ENCODE measurements at regions not wholly inside any gene's neighbourhood (a gene's known extent, or its start where the extent isn't known, plus 50 kb on each side); places are given as distances from the start of the nearest gene placed in this dataset.
"Not testable (repeated sequence)": the region's sequence is repeated elsewhere in the genome, so short reads cannot be mapped to it uniquely, and the experiment has no call there.

DNA sequence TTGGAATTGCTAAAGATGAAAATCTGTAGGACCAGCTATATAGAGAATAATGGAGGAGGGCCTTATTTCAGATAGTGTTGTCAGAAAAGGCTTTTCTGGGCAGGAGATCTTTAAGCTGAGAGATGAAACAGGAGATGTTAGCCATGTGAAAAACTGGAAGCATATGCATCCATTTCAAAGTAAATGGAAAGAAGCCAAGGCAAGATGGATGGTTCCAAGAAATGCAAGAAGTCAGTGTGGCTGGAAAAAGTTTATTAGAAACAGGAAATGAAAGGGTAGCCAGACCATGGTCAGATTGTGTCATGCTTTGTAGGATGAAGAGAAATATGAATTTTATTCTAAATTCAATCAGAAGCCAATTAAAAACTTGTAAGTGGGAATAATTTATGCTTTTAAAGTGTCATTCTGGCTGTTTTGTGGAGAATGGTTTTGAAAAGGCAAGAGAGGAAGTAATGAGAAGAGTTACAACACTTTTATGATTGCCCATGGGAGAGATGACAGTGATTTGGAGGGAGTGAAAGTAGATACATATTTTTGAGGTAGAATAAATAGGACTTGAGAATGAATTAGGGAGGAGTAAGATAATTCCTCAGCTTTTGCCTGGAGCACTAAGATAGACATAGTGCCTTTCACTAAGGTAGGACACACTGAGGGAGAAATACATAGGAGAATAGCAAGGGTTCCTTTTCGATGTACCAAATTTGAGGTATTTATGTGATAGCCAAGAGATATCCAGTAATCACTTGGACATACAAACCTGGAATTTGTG lies 620.1 kb downstream of the HTR1B start:
- DNase-seq = peak; percentile 65

DNA sequence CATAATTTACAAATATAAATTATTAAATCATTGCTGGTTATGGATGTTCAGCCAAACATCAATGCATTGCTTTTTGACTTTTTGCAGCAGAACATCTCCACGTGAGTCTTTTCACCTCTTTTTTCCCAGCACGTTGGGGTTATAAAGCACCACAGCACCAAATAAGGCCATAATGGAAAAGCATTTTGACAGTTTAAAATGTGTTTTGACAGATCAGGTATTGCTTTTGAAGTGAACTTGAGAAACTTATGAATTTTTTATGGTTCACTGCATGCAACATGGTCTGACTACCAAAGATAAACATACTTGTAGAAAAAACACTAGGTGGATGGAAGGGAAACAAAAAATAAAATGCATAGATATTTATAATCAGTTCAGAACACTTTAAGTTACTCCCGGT lies 622.4 kb downstream of the HTR1B start:
- DNase-seq = no peak

DNA sequence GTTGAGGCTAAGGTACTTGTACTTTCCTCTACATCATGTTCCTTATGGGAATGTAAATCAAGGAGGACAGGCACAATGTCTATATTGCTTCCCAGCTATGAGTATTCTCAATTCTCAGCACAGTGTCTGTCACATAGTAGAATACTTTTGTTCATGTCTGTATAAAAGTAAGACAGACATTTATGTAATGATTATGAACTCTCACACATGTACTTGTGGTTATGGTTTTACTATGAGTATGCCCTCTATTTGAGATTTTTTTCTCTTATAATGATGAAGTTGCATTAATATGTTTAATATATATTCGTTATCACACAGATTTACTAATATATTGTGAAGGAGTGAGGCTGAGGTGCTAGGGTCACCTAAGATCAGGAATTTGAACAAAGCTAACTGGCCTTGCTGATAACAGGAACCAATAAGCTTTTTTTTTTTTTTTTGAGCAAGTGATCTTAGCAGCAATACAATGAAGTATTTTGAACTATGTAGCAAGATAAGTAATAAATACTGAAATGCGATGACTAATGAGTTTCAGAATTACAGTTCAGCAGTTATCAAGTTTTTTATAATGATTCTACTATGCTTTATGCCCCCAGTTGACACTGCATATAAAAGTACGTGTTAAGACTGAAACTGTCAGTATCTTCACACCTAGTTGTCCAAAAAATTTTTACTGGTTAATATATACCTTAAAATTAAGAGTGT lies 623.1 kb downstream of the HTR1B start:
- no peak for DNase-seq

DNA sequence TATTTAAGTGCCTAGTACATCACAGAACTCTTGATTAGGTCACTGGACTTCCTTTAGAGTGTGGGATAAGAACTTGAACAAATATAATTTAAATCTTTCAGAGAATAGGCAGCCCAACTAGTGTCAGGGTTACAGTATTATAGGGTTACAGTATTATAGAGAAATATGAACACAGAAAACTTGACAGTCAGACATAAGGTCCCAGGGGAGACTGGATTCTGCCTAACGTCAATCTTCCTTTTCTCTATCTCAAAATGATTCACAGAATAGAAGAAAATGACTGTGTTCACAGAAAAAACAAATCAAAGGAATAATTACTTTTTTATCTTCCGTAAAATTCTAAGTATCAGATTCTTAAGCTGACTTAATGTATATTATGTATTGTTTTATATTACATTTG lies 623.8 kb downstream of the HTR1B start:
- no peak for DNase-seq

DNA sequence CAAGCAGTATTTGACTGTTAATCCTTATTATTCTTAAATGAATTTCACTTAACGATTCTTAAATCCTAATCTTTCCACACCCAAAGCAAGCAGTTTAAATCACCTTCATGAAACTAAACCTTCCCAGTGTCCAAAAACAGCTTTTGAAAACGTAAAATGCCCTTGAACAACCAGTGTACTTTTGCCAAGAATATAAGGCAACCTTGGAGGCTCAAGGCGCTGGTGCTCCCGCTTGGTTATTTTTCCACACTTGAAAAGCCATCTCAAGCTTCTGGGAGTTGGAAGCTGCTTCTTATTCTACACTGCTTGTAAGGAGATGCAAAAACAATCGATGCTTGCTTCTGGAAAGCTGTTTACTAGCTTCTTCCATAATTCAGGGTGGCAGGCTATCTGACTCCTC lies 625.7 kb downstream of the HTR1B start:
- DNase-seq = no peak

DNA sequence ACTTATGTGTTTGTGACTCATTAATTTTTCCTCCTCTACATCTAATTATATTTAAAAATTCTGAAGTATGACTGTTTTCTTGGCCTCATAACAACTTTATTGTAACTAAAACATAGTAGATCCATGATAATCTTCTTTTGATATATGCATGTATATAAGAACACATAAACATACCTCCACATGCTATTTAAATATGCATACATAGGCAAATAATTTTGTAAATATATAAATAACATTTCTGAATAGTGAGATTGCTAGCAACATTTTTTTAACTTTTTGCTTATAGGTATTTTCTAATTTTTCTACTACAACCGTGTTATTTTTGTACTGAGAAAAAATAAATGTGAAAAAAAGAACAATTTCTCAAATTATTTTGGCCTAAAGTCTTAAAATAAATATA lies 627.6 kb downstream of the HTR1B start:
- no peak for DNase-seq

DNA sequence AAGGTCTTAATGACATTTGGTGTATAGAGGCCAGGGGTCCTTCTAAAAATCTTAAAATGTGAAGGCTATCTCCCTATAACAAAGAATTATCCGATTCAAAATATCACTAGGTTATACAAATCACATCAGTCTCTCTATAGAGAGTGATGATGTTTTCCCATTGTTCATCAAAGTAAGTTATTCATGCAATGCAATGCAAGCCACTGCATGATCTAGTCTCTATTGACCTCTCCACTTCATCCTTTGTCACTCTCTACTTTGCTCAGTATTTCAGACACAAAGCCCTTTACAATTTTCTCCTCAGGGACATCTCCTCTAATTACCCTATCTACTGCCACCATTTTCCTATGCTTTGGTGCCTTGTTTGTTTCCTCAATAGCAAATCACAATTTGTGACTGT lies 628.0 kb downstream of the HTR1B start:
- DNase-seq = no peak

DNA sequence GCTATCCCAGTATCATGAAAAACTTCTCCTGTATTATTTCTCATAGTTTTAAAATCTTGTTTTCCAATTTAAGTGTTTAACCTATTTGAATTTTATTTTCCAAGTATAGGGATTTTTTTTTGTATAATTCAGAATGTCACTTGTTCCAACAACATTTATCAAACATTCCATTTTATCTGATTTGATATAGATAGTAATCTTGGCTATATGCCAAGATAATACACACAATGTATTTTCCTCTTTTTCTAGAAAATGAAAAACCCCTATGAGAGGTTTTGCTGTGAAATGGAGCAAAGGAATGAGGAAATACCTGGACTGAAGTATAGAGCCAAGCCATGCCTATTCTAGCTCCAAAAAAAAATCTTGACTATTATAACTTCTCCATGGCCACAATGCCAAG lies 628.9 kb downstream of the HTR1B start:
- DNase-seq = no peak

DNA sequence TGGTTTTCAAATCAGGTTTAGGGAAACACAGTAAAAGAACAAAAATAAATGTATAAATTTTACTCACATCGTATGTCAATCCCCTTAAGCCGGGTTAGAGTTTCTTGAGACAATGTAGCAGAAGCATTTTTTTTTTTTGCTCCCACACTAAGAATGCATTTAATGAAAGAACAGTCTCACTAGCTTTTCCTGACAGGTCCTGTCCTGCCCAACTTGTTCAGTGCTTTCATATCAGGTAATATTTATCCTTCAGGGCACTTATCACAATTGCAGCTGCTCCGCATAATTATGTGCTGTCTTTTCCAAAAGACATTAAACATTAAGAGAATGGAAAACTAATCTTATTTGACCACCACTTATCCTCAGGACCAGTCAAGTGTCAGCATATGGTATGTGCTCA lies 632.0 kb downstream of the HTR1B start:
- DNase-seq = no peak

DNA sequence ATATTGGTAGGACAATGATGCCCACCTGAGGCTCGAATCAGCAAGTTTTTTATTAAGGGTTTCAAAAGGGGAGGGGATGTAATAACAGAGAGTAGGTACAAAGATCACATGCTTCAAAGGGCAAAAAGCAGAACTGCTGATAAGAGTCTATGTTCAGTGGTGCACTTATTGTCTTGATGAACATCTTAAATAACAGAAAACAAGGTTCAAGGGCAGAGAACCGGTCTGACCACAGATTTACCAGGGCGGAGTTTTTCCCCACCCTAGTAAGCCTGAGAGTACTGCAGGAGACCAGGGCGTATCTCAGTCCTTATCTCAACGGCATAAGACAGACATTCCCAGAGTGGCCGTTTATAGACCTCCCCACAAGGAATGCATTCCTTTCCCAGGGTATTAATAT lies 639.7 kb downstream of the HTR1B start:
- DNase-seq = not testable (repeated sequence)

DNA sequence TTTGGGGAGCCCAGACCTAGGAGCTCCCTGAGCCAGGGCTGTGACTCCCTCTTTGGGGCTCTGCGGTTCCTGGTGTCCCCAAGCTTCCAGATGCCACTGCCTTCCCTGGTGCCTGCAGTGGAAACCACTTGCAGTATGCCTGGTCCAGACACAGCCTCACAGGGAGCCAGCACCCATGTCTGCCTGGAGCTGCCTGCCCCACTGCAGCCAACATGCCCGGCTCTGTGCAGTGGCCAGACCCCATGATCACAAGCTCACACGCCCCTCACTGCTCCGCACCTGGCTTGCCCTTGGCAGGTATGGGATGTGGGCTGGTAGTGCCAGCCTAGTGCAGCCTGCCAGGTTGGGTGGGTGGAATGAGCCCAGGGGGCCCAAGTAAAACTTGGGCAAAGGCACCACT lies 644.8 kb downstream of the HTR1B start:
- no peak for DNase-seq

DNA sequence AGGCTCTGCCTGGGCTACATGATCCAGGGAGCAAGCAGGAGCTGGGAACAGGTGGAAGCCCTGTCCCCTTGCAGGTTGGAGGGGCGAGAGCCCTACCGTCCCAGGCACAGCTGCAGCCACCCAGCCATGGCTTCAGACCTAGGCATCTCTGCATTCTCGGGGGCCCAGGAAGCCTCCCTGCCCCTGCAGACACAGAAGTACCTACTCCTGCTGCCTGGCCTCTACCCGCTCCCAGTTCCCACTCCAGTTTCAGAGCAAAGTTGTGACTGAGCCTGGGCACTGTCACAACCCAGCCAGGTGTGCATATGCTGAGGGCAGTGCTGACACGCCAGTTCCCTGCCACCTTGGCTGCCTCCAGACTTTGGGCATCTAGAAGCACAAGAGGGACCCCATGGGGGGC lies 645.9 kb downstream of the HTR1B start:
- no peak for DNase-seq

DNA sequence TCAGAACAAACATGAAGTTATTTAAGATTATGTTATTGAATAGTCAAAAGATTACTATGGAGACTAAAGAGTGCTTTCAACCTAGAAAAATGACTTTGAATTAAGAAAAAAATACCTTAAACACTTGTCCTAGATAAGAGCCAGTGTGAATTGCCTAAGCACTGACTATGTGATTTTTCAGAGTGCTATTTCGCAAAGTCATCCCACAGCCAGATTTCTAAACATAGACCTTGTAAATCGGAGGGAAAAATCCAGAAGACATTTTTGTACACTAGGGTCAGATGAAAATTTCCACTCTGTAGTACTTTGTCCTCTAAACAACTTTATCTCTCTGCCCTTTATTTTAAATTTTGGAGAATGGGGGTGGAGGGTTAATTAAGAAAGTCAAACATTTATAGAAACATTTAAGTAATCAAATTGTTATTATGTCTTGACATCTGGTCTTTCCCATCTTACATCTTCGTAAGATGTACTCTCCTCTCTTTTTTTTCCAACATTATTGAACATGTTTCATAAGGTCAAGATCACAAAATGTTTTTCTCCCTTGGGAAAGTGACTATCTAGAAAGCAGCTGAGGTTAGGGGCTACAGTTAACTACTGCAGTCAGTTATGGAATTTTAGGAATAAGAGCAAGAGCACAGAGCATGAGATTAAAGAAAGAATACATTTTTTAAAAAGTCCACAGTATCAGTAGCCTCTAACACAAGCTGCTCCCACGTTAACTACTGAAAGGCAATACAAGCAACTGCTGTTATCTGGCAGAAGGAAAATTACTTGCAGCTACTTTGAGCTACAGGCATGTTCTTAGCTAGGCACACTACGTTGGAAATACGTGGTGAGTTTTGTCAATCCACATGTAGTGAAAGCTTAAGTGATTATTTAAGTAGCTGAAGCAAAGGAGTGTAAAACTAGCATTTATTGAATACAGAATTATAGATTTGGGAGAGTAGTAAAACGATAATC lies 648.5 kb downstream of the HTR1B start:
- DNase-seq = no peak

DNA sequence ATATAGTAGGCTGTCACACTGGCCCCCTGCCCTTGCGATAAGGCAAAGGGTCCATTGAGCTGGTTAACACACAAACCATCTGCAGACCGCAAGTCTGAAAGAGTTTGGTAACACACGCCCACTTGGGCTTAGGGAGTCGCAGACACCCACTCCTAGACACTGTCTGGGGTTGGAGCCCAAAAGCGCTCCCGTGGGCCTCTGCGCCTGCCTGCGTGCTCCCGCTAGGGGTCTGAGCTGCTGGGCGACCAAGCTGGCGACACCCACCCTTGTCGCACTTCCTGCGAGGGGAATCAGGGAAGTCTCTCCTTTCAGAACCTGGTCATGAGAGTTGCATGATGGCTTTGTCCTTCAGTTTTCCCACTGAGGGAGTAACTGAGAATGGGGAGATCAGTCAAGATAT lies 653.0 kb downstream of the HTR1B start:
- no peak for DNase-seq

DNA sequence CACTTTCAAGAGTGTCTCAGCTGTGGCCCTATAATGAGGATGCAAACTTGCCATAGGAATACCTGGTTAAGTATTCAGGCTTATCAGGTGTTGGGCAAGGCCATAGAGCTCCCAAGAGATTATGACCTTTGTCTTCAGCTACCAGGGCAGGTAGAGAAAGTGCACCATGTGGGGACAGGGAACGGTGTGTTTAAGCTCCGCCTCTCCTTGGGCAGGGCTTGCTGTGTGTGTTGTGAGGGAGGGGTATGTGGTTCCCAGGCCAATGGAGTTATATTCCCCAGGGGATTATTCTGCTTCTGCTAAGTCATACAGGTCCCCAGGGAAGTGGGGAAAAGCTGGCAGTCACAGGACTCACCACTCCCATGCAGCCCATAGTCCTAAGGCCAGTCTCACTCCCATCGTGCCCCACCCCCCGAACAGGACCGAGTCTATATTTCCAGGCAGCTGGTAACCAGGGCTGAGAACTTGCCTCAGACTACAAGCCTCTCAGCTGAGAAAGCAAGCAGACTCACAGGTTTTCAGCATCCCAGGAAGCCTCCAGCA lies 660.2 kb downstream of the HTR1B start:
- no peak for DNase-seq

DNA sequence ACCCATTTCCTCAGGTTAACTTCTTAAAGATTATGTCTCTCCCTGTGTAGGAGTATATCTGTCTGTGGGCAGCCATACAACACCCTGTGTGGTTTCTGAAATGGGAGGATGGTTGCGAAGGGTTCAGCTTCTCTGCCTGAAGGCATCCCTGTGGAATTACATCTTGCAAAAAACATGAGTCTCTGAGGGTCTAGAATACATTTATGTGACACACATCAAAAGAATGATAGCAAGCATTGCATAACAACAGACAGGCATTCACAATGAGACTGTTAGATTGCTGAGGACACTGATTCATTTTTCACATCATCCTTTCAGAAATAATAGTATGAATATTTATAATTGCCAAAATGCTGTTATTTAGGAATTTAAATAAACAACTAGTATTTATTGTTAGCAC lies 670.9 kb downstream of the HTR1B start:
- DNase-seq = no peak

DNA sequence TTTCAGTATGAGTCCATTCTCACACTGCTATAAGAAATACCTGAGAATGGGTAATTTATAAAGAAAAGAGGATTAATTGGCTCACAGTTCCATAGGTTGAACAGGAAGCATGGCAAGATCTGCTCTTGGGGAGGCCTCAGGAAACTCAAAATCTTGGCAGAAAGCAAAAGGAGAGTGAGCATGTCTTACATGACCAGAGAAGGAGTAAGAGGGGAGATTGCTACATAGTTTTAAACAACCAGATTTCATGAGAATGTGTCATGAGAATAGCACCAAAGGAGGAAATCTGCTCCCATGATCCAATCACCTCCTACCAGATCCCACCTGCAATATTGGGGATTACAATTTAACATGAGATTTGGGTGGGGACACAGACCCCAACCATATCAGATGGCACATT lies 672.4 kb downstream of the HTR1B start:
- DNase-seq = no peak

DNA sequence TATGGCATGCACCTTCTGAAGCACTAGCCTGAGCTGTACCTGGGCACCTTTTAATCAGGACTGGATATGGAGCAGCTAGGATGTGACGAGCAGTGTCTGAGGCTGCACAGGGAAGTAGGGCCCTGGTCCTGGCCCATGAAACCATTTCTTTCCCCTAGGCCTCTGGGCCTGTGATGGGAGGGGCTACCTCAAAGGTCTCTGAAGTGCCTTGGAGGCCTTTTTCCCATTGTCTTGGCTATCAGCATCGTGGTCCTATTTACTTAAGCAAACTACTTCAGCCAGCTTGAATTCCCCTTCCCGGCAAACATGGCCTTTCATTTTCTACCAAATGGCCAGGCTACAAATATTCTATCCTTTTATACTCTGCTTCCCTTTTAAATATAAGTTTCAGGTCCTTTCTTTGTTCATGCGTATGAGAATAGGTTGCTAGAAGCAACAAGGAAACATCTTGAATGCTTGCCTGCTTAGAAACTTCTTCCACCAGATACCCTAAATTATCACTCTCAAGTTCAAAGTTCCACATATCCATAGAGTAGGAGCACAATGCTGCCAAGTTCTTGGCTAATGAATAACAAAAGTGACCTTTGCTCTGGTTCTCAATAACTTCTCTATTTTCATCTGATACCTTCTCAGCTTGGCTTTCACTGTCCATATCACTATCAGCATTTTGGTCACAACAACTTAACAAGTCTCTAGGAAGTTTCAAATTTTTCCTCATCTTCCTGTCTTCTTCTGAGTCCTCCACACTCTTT lies 673.1 kb downstream of the HTR1B start:
- DNase-seq = no peak

DNA sequence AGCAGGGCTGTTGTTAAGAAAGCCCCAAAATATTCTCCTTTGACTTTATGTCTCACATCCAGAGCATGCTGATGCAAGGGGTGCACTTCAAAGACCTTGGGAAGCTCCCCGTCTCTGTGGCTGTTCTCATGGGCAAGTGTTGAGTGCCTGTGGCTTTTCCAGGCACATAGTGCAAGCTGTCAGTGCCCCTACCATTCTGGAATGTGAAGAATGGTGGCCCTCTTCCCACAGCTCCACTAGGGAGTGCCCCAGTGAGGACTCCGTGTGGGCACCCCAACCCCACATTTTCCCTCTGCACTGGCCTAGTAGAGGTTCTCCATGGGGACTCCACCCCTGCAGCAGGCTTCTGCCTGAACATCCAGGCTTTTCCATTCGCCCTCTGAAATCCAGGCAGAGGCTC lies 673.7 kb downstream of the HTR1B start:
- DNase-seq = no peak

DNA sequence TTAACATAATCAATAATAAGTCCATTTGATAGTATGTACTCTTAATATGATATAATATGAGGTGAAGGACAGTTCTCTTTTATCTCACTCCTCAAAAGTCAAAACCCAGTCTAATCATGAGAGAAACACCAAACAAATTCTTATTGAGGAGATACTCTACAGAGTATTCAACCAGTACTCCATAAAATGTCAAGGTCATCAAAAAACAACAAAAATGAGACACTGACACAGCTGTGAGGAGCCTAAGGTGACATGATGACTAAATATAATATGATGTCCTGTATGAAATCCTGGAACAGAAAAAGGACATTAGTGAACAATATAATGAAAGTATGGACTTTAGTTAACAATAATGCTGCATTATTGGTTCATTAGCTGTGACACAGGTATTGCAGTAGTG lies 675.1 kb downstream of the HTR1B start:
- no peak for DNase-seq

DNA sequence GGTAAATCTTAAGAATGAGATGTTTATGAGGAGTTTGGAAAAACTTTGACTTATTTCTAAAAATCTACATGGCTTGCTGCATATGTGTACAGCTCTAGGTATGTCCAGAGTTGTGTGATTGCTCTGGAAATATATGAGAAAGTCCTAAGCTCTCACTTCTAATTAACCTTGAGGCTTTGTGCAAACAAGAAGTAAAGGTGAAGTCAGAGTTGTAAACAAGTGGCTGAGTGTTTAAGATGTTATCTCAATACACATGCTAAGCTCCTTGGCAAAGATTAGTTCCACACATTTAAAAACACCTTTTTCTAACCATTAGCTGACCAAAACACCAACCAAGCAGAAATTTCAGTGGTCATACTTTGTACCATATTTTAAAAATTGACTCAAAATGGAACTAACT lies 684.2 kb downstream of the HTR1B start:
- DNase-seq = no peak

DNA sequence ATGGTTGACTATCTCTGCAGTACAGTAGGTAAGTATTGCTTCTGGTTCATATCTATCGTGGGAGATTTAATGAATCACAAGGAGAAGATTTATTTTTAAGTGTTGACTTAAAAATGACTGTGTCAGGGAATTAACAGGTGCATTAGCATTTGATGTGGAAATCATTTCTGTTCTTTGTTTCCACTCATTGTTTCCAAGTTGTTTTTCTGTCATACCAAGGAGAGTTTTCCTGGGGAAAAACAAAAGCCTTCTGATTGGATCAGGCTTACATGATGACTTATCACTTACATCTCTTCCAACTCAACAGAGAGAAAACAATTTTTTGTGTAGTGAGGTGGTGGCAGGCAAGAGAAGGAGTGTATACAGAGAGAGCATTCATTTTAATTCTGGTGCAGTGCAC lies 686.4 kb downstream of the HTR1B start:
- DNase-seq = no peak

Data from muscle of arm (tissue), 1 donor.